HCT116 (cell line): ENCODE measurements at regions not wholly inside any gene's neighbourhood (a gene's known extent, or its start where the extent isn't known, plus 50 kb on each side); places are given as distances from the start of the nearest gene placed in this dataset.

ENCODE experiments used
- ATAC-seq: fragments of 200-7000 bp; cut with Tn5 transposase; 2 replicates; pipeline ENCODE4 v1.9.1; 2020; ENCODE audit warnings: mild to moderate bottlenecking, moderate library complexity
- BruUV-seq: library from RNA; stranded (reverse); fragments of 400-500 nt; replicated peaks from 2 replicates; lab custom pipeline; 2021; lab: Mats Ljungman, UMichigan
- CTCF ChIA-PET: fragments of 300-600 bp; sonication (Branson Sonifier 250); formaldehyde crosslinking; loops from one replicate; lab custom pipeline; 2021; ENCODE audit warnings: antibody characterized with exemption; lab: Charles Lee
- POLR2A ChIA-PET: fragments of 300-600, 350-600 bp; sonication (Branson Sonifier 250); formaldehyde crosslinking; loops from one replicate; lab custom pipeline; 2021; ENCODE audit warnings: antibody characterized with exemption; lab: Charles Lee
- RAD21 ChIA-PET, 2 experiments: fragments of 300-600 bp; sonication (Branson Sonifier 250); formaldehyde crosslinking; loops; one replicate each; lab custom pipeline; 2023; ENCODE audit warnings: low total read pairs in 2 of 2; ENCODE audit not compliant: uncharacterized antibody in 2 of 2, unreplicated experiment in 2 of 2, low non-redundant PET in 1 of 2; lab: Charles Lee
- DNase-seq: peaks from one replicate; pipeline ENCODE4 v3.0.0-alpha.2; 2010; ENCODE audit warnings: low read depth, low spot score
- H2AFZ ChIP-seq: fragments of 200-600 bp; shearing (Covaris generic), sonication (generic); 2 replicates; pipeline ENCODE4 v1.6.1; 2017; ENCODE audit warnings: low read depth, mixed run types, mixed read lengths, antibody characterized with exemption, low read length; ENCODE audit not compliant: poor library complexity, severe bottlenecking
- H3K27ac ChIP-seq: 2 replicates; pipeline ENCODE4 v1.5.1; 2012; ENCODE audit warnings: low read depth, low read length
- H3K27me3 ChIP-seq: fragments of 200-600 bp; sonication (generic); 2 replicates; pipeline ENCODE4 v1.6.1; 2016; ENCODE audit warnings: mixed run types, low read length, mixed read lengths; ENCODE audit not compliant: insufficient read depth
- H3K36me3 ChIP-seq, 2 experiments: fragments of 200-500 bp in 1 of 2; fragments of 200-600 bp in 1 of 2; sonication (Bioruptor generic) in 1 of 2; sonication (generic) in 1 of 2; 2 replicates each; pipeline versions ENCODE4 v1.5.1 to v1.6.1; 2014 to 2016; ENCODE audit warnings: low read length in 2 of 2, inconsistent platforms in 1 of 2, mixed read lengths in 1 of 2, mixed run types in 1 of 2; ENCODE audit not compliant: insufficient read depth in 2 of 2, control insufficient read depth in 1 of 2
- H3K4me1 ChIP-seq, 2 experiments: fragments of 200-600 bp in 1 of 2; sonication (generic) in 1 of 2; 2 replicates each; pipeline versions ENCODE4 v1.5.1 to v1.6.1; 2012 to 2017; ENCODE audit warnings: low read length in 2 of 2, inconsistent platforms in 1 of 2, mild to moderate bottlenecking in 1 of 2, mixed read lengths in 1 of 2, mixed run types in 1 of 2, moderate library complexity in 1 of 2; ENCODE audit not compliant: insufficient read depth in 2 of 2, control insufficient read depth in 1 of 2
- H3K4me2 ChIP-seq: fragments of 200-600 bp; sonication (generic); 2 replicates; pipeline ENCODE4 v1.6.1; 2017; ENCODE audit warnings: mixed run types, low read length, mixed read lengths
- H3K4me3 ChIP-seq, 2 experiments: fragments of 200-600 bp in 1 of 2; sonication (generic) in 1 of 2; replicated peaks in 1 of 2; 2 replicates each; pipeline ENCODE4 v1.5.1; 2011 to 2016; ENCODE audit warnings: low read length in 2 of 2, control low read depth in 1 of 2, low read depth in 1 of 2, mild to moderate bottlenecking in 1 of 2, mixed read lengths in 1 of 2, mixed run types in 1 of 2
- H3K79me2 ChIP-seq: fragments of 200-600 bp; sonication (generic); 2 replicates; pipeline ENCODE4 v1.6.1; 2017; ENCODE audit warnings: mild to moderate bottlenecking, mixed run types, low read length, moderate library complexity, mixed read lengths; ENCODE audit not compliant: insufficient read depth
- H3K9ac ChIP-seq: fragments of 200-600 bp; sonication (generic); 2 replicates; pipeline ENCODE4 v1.6.1; 2016; ENCODE audit warnings: low read length, mixed read lengths
- H3K9me2 ChIP-seq: fragments of 200-600 bp; sonication (generic), shearing (Covaris generic); 2 replicates; pipeline ENCODE4 v1.6.1; 2017; ENCODE audit warnings: mixed run types, mild to moderate bottlenecking, moderate library complexity; ENCODE audit not compliant: insufficient read depth
- H3K9me3 ChIP-seq, 2 experiments: fragments of 200-500 bp in 1 of 2; fragments of 200-600 bp in 1 of 2; sonication (Bioruptor generic) in 1 of 2; sonication (generic) in 1 of 2; 2 replicates each; pipeline ENCODE4 v1.6.1; 2014 to 2017; ENCODE audit warnings: low read length in 2 of 2, mixed read lengths in 2 of 2, inconsistent platforms in 1 of 2, low read depth in 1 of 2, mild to moderate bottlenecking in 1 of 2, mixed run types in 1 of 2, moderate library complexity in 1 of 2; ENCODE audit not compliant: control insufficient read depth in 1 of 2, insufficient read depth in 1 of 2
- H4K20me1 ChIP-seq: fragments of 200-600 bp; sonication (generic), shearing (Covaris generic); 2 replicates; pipeline ENCODE4 v1.6.1; 2017; ENCODE audit warnings: mixed run types, mild to moderate bottlenecking, moderate library complexity; ENCODE audit not compliant: insufficient read depth
- ELF1 ChIP-seq: IDR thresholded peaks from 2 replicates; pipeline ENCODE4 v1.6.1; 2012; ENCODE audit warnings: low read depth, borderline replicate concordance
- EZH2 ChIP-seq: fragments of 200-600 bp; sonication (generic); IDR thresholded peaks from 2 replicates; pipeline ENCODE4 v1.6.1; 2017; ENCODE audit warnings: antibody characterized with exemption, mixed run types
- EZH2phosphoT487 ChIP-seq: fragments of 200-600 bp; IDR thresholded peaks from 2 replicates; pipeline ENCODE4 v1.6.1; 2018; ENCODE audit warnings: antibody characterized with exemption, borderline replicate concordance
- FOSL1 ChIP-seq: IDR thresholded peaks from 2 replicates; pipeline ENCODE4 v1.6.1; 2012; ENCODE audit warnings: low read depth
- POLR2A ChIP-seq: IDR thresholded peaks from 2 replicates; pipeline ENCODE4 v1.7.0; 2011; ENCODE audit warnings: borderline replicate concordance; ENCODE audit not compliant: insufficient read depth, insufficient read length; ENCODE audit errors: extremely low read depth
- RAD21 ChIP-seq: IDR thresholded peaks from 2 replicates; pipeline ENCODE4 v1.6.1; 2012; ENCODE audit warnings: low read depth, mild to moderate bottlenecking
- SIN3A ChIP-seq: IDR thresholded peaks from 2 replicates; pipeline ENCODE4 v1.6.1; 2012; ENCODE audit warnings: low read depth
- SP1 ChIP-seq: IDR thresholded peaks from 2 replicates; pipeline ENCODE4 v1.6.1; 2012; ENCODE audit warnings: low read depth
- SRF ChIP-seq: IDR thresholded peaks from 2 replicates; pipeline ENCODE4 v1.6.1; 2012; ENCODE audit warnings: low read depth
- TCF7L2 ChIP-seq: IDR thresholded peaks from 2 replicates; pipeline ENCODE4 v1.7.0; 2011; ENCODE audit warnings: borderline replicate concordance, inconsistent platforms; ENCODE audit not compliant: insufficient read depth, insufficient read length; ENCODE audit errors: extremely low read depth
- YY1 ChIP-seq: IDR thresholded peaks from 2 replicates; pipeline ENCODE4 v1.6.1; 2011; ENCODE audit warnings: low read length, low read depth, moderate library complexity, mild to moderate bottlenecking; ENCODE audit not compliant: insufficient replicate concordance; ENCODE audit errors: extremely low read depth
- ZNF274 ChIP-seq: fragments of 200-500 bp; sonication (Bioruptor generic); IDR thresholded peaks from 2 replicates; pipeline ENCODE4 v1.6.1; 2014; ENCODE audit warnings: mild to moderate bottlenecking, low read depth, low read length, inconsistent platforms
- intact Hi-C: fragments of 100-400 bp; cut with micrococcal nuclease; formaldehyde crosslinking; loops from 2 replicates; pipeline ENCODE4 v1.10.0; 2022
- TF ChIP-seq, protein P1 (sequence below), 3 experiments: fragments of 200-600 bp in 1 of 3; sonication (generic) in 1 of 3; IDR thresholded peaks in 2 of 3; conservative IDR thresholded peaks in 1 of 3; 2 replicates each; pipeline ENCODE4 v1.5.1; 2012 to 2017; ENCODE audit warnings: low read depth in 2 of 3, low read length in 2 of 3, antibody characterized with exemption in 1 of 3, borderline replicate concordance in 1 of 3, control low read depth in 1 of 3, mild to moderate bottlenecking in 1 of 3, mixed read lengths in 1 of 3, mixed run types in 1 of 3, moderate library complexity in 1 of 3; ENCODE audit not compliant: insufficient read depth in 1 of 3
- TF ChIP-seq, protein P2 (sequence below): IDR thresholded peaks from 2 replicates; pipeline ENCODE4 v1.6.1; 2012
- TF ChIP-seq, protein P3 (sequence below): IDR thresholded peaks from 2 replicates; pipeline ENCODE4 v1.6.1; 2012

DNA sequence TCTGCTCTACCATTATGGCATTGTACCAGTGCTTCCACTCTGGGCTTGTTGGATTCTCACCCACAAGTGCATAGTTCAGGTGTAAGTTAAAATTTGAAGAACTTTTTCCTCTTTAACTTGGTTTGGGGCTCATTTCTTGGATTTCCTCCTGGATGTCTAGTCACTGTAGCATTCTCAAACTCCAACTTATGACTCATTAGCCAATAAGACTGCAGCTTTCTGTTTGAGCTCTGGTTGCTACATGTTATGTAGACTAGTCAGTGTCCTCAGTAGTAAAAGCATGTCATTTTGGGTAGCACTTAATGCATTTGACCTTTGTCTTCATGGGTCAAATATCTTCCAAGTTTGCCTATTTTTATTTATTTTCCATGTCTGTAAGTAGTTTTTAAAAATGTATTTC is 790.8 kb downstream of the BRINP1 start:
- ChIA-PET RAD21 (no interaction called here), CTCF (no interaction called here), POLR2A (no interaction called here)
- ATAC-seq (no peak), DNase-seq (no peak)
- H3K9me2 ChIP-seq = no peaks in the 10 kb centered on the region
- H2AFZ ChIP-seq = no peak overlapping the region
- H3K4me3 ChIP-seq = no peak overlapping the region
- no peaks in the 10 kb centered on the region for H4K20me1 ChIP-seq
- no peak for TF ChIP-seq RAD21
- no peak for TF ChIP-seq TCF7L2
- no peak for TF ChIP-seq SP1
- TF ChIP-seq EZH2phosphoT487 = no peak
- TF ChIP-seq ELF1 = no peak
- TF ChIP-seq SIN3A = no peak
- no peak for TF ChIP-seq EZH2
- no peak for TF ChIP-seq FOSL1
- TF ChIP-seq, protein P1, sequence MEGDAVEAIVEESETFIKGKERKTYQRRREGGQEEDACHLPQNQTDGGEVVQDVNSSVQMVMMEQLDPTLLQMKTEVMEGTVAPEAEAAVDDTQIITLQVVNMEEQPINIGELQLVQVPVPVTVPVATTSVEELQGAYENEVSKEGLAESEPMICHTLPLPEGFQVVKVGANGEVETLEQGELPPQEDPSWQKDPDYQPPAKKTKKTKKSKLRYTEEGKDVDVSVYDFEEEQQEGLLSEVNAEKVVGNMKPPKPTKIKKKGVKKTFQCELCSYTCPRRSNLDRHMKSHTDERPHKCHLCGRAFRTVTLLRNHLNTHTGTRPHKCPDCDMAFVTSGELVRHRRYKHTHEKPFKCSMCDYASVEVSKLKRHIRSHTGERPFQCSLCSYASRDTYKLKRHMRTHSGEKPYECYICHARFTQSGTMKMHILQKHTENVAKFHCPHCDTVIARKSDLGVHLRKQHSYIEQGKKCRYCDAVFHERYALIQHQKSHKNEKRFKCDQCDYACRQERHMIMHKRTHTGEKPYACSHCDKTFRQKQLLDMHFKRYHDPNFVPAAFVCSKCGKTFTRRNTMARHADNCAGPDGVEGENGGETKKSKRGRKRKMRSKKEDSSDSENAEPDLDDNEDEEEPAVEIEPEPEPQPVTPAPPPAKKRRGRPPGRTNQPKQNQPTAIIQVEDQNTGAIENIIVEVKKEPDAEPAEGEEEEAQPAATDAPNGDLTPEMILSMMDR (IDR thresholded peaks at IDR 0.05 in 2 of 3, conservative IDR thresholded peaks at IDR 0.05 in 1 of 3; ENCODE audit: borderline replicate concordance in 1 of 3, insufficient read depth in 1 of 3, low read depth in 2 of 3, low read length in 2 of 3) = no peak
- no peak for TF ChIP-seq YY1
- no peak for TF ChIP-seq ZNF274
- TF ChIP-seq, protein P2, sequence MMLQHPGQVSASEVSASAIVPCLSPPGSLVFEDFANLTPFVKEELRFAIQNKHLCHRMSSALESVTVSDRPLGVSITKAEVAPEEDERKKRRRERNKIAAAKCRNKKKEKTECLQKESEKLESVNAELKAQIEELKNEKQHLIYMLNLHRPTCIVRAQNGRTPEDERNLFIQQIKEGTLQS = no peak
- no peak for TF ChIP-seq POLR2A
- TF ChIP-seq, protein P3, sequence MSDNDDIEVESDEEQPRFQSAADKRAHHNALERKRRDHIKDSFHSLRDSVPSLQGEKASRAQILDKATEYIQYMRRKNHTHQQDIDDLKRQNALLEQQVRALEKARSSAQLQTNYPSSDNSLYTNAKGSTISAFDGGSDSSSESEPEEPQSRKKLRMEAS = no peak
- TF ChIP-seq SRF = no peak
- no peak overlapping the region for H3K9ac ChIP-seq
- no peaks in the 10 kb centered on the region for H3K27me3 ChIP-seq
- no peak overlapping the region for H3K27ac ChIP-seq
- H3K4me1 ChIP-seq = no peaks in the 10 kb centered on the region
- no peaks in the 10 kb centered on the region for H3K79me2 ChIP-seq
- peaks cover 13 to 29% of the 10 kb centered on the region in 2 experiments; a peak in 2 of 4 replicates for H3K9me3 ChIP-seq
- BruUV-seq = no TSS peak
- H3K36me3 ChIP-seq = no peaks in the 10 kb centered on the region
- intact Hi-C loops = no loop called here
- no peak overlapping the region for H3K4me2 ChIP-seq
